Stimulated activated CD4-positive, alpha-beta T cell treated with anti-CD3 and anti-CD28 coated beads, Interleukin-4, amount 100 ng/mL, for 4 hours (primary cell): ENCODE measurements at regions not wholly inside any gene's neighbourhood (a gene's known extent, or its start where the extent isn't known, plus 50 kb on each side); places are given as distances from the start of the nearest gene placed in this dataset.

Experiments
- DNase-seq, 2 experiments: peaks; one replicate each; pipeline ENCODE4 v3.0.0-alpha.2; 2020

GRCh38 chr7:32262315-32262714, 192.1 kb upstream of the PDE1C start:
- DNase-seq: no peak

- no peak for DNase-seq
These were observed 189.9 kb upstream of the PDE1C start for GRCh38 chr7:32259931-32260596.

GRCh38 chr7:32258265-32258664, 188.1 kb upstream of the PDE1C start:
- no peak for DNase-seq

- no peak for DNase-seq
These were observed 187.4 kb upstream of the PDE1C start for GRCh38 chr7:32257621-32258020.

GRCh38 chr7:32256811-32257210, 186.6 kb upstream of the PDE1C start:
- no peak for DNase-seq

- DNase-seq: no peak
These were observed 186.2 kb upstream of the PDE1C start for GRCh38 chr7:32256376-32256775.

GRCh38 chr7:32255036-32255435, 184.8 kb upstream of the PDE1C start:
- no peak for DNase-seq

GRCh38 chr7:32253299-32253698, 183.1 kb upstream of the PDE1C start:
- DNase-seq: no peak

GRCh38 chr7:32251659-32252058, 181.5 kb upstream of the PDE1C start:
- DNase-seq: no peak

GRCh38 chr7:32250471-32251260, 180.5 kb upstream of the PDE1C start:
- no peak for DNase-seq

- DNase-seq: no peak
These were observed 179.8 kb upstream of the PDE1C start for GRCh38 chr7:32250003-32250402.

GRCh38 chr7:32248522-32248921, 178.3 kb upstream of the PDE1C start:
- no peak for DNase-seq

- no peak for DNase-seq
These were observed 174.7 kb upstream of the PDE1C start for GRCh38 chr7:32244806-32245345.

GRCh38 chr7:32243687-32244290, 173.6 kb upstream of the PDE1C start:
- no peak for DNase-seq

GRCh38 chr7:32242436-32242835, 172.2 kb upstream of the PDE1C start:
- DNase-seq: no peak

GRCh38 chr7:32241636-32242035, 171.4 kb upstream of the PDE1C start:
- DNase-seq: no peak

GRCh38 chr7:32239764-32240163, 169.6 kb upstream of the PDE1C start:
- no peak for DNase-seq

- no peak for DNase-seq
These were observed 158.4 kb upstream of the PDE1C start for GRCh38 chr7:32228601-32229000.

- no peak for DNase-seq
These were observed 157.5 kb upstream of the PDE1C start for GRCh38 chr7:32227746-32228145.

GRCh38 chr7:32224276-32224675, 154.1 kb upstream of the PDE1C start:
- no peak for DNase-seq

GRCh38 chr7:32223721-32224120, 153.5 kb upstream of the PDE1C start:
- DNase-seq: no peak

- no peak for DNase-seq
These were observed 153.0 kb upstream of the PDE1C start for GRCh38 chr7:32223071-32223650.

- DNase-seq: no peak
These were observed 152.2 kb upstream of the PDE1C start for GRCh38 chr7:32222251-32222900.
